MCF 10A (cell line): ENCODE measurements at regions not wholly inside any gene's neighbourhood (a gene's known extent, or its start where the extent isn't known, plus 50 kb on each side); places are given as distances from the start of the nearest gene placed in this dataset.
"Not testable (repeated sequence)": the region's sequence is repeated elsewhere in the genome, so short reads cannot be mapped to it uniquely, and the experiment has no call there.

ENCODE experiments used
- BruUV-seq: library from RNA; stranded (reverse); fragments of 400-500 nt; replicated peaks from 2 replicates; lab custom pipeline; 2021; lab: Mats Ljungman, UMichigan
- CTCF ChIA-PET: fragments of 300-600 bp; sonication (Branson Sonifier 250); formaldehyde crosslinking; extraction: SDS; loops from one replicate; lab custom pipeline; 2021; ENCODE audit warnings: antibody characterized with exemption, inconsistent platforms; lab: Yijun Ruan, JAX
- POLR2A ChIA-PET: fragments of 300-600, 350-650 bp; sonication (Branson Sonifier 250); formaldehyde crosslinking; extraction: SDS; loops from one replicate; lab custom pipeline; 2020; ENCODE audit warnings: antibody characterized with exemption, inconsistent platforms; lab: Yijun Ruan, JAX
- DNase-seq: peaks from one replicate; pipeline ENCODE4 v3.0.0-alpha.2; 2018; ENCODE audit not compliant: unreplicated experiment
- H3K27ac Mint-ChIP-seq: one replicate; pipeline ENCODE4 v1.8.0; 2022; ENCODE audit warnings: mild to moderate bottlenecking, low read depth, mixed read lengths; ENCODE audit not compliant: unreplicated experiment
- H3K27me3 Mint-ChIP-seq: one replicate; pipeline ENCODE4 v1.8.0; 2022; ENCODE audit warnings: mixed read lengths; ENCODE audit not compliant: insufficient read depth, unreplicated experiment
- H3K36me3 Mint-ChIP-seq: one replicate; pipeline ENCODE4 v1.8.0; 2022; ENCODE audit warnings: mild to moderate bottlenecking, moderate library complexity, mixed read lengths; ENCODE audit not compliant: insufficient read depth, unreplicated experiment
- H3K4me1 Mint-ChIP-seq: one replicate; pipeline ENCODE4 v1.8.0; 2022; ENCODE audit warnings: mixed read lengths; ENCODE audit not compliant: insufficient read depth, unreplicated experiment
- H3K4me3 Mint-ChIP-seq: one replicate; pipeline ENCODE4 v1.8.0; 2022; ENCODE audit warnings: mild to moderate bottlenecking, moderate library complexity, mixed read lengths; ENCODE audit not compliant: unreplicated experiment
- H3K9me3 Mint-ChIP-seq: one replicate; pipeline ENCODE4 v1.8.0; 2022; ENCODE audit warnings: mixed read lengths; ENCODE audit not compliant: unreplicated experiment
- intact Hi-C: fragments of 100-400 bp; cut with micrococcal nuclease; formaldehyde crosslinking; loops from 2 replicates; pipeline ENCODE4 v1.14.1; 2022
- TF ChIP-seq, protein P1 (sequence below): fragments of 200-600 bp; IDR thresholded peaks from one replicate; pipeline ENCODE4 v1.8.0; 2022; ENCODE audit warnings: antibody characterized with exemption, mild to moderate bottlenecking; ENCODE audit not compliant: unreplicated experiment

DNA sequence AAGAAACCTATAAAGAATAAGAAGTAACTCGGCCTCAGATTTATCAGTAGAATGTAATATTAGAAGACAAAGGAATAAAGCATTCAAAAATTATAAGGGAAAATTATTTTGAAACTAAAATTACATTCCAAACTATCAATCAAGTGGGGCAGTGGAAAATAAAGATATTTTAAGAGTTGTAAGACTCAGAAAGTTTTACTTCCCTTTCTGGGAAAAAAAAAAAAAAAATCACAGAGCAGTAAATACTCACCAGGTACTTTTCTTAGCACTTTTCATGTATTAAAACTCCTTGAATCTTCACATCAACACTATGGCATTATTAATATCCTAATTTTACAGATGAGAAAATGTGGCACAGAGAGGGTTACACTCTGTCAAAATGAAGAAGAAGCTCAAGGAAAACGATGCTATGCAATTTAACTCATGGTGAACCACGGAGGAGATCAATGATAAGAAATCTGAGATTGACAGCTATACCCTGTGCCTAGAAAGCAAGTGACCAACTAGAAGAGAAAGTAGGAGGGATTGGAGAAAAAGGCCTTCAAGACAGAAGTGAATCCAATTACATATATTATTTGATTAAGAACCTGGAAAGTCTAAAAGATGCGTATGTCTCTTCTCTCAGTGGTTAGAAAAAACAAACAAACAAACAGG is 238.9 kb upstream of the ID2 start:
- POLR2A ChIA-PET: no interaction called here
- H3K4me1 Mint-ChIP-seq: no peaks in the 10 kb centered on the region
- no peak overlapping the region for H3K4me3 Mint-ChIP-seq
- H3K27ac Mint-ChIP-seq: no peak overlapping the region
- CTCF ChIA-PET: interaction anchor here (0.6 kb wide), 1 partner anchor 256 kb away, joined by 3 read pairs; no protein-coding TSS in a partner anchor
- BruUV-seq: no TSS peak
- H3K36me3 Mint-ChIP-seq: no peaks in the 10 kb centered on the region
- H3K9me3 Mint-ChIP-seq: peaks cover 8% of the 10 kb centered on the region
- TF ChIP-seq, protein P1, sequence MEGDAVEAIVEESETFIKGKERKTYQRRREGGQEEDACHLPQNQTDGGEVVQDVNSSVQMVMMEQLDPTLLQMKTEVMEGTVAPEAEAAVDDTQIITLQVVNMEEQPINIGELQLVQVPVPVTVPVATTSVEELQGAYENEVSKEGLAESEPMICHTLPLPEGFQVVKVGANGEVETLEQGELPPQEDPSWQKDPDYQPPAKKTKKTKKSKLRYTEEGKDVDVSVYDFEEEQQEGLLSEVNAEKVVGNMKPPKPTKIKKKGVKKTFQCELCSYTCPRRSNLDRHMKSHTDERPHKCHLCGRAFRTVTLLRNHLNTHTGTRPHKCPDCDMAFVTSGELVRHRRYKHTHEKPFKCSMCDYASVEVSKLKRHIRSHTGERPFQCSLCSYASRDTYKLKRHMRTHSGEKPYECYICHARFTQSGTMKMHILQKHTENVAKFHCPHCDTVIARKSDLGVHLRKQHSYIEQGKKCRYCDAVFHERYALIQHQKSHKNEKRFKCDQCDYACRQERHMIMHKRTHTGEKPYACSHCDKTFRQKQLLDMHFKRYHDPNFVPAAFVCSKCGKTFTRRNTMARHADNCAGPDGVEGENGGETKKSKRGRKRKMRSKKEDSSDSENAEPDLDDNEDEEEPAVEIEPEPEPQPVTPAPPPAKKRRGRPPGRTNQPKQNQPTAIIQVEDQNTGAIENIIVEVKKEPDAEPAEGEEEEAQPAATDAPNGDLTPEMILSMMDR: no peak
- H3K27me3 Mint-ChIP-seq: no peaks in the 10 kb centered on the region
- intact Hi-C loops: no loop called here
- DNase-seq: no peak

DNA sequence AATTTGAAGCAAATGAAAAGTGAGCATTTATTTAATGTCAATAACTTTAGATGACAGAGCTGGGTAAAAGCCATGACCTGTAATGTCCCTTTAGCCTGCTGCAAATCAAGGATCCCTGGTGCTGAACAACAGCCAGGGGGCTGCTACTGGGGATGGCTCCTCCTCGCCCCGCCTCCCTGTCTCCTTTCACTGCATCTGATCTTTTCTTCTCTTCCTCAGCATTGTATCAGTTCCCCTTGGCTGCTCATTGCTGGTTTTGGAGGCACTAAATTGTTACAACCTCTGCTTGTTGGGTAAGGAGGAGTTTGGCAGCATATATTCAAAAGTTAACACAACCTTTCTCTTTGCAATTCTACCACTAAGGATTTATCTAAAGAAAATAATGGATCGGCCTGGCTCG is 236.3 kb upstream of the ID2 start:
- H3K9me3 Mint-ChIP-seq: peaks cover 8% of the 10 kb centered on the region
- no peaks in the 10 kb centered on the region for H3K36me3 Mint-ChIP-seq
- TF ChIP-seq, protein P1: no peak
- BruUV-seq: no TSS peak
- no peak for DNase-seq
- no peaks in the 10 kb centered on the region for H3K27me3 Mint-ChIP-seq
- ChIA-PET POLR2A (no interaction called here), CTCF (interaction anchor here (0.7 kb wide), 1 partner anchor 34 kb away, joined by 3 read pairs; no protein-coding TSS in a partner anchor)
- intact Hi-C loops: no loop called here
- no peaks in the 10 kb centered on the region for H3K4me1 Mint-ChIP-seq
- H3K27ac Mint-ChIP-seq: no peak overlapping the region
- H3K4me3 Mint-ChIP-seq: no peak overlapping the region

DNA sequence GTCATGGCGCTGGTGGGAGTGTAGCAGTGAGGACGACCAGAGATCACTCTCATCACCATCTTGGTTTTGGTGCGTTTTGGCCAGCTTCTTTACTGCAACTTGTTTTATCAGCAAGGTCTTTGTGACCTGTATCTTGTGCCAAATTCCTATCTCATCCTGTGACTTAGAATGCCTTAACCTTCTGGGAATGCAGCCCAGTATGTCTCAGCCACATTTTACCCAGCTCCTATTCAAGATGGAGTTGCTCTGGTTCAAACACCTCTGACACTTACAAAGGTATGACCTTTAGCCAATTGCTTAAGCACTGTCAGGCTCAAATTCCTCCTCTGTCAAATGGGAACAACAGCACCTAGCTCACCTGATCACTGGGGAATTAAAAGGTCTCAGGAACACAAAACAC is 235.1 kb upstream of the ID2 start:
- H3K4me1 Mint-ChIP-seq, H3K27ac Mint-ChIP-seq, H3K27me3 Mint-ChIP-seq, H3K9me3 Mint-ChIP-seq, POLR2A ChIA-PET, CTCF ChIA-PET, DNase-seq, H3K4me3 Mint-ChIP-seq, H3K36me3 Mint-ChIP-seq, BruUV-seq, intact Hi-C loops: not testable (repeated sequence)

DNA sequence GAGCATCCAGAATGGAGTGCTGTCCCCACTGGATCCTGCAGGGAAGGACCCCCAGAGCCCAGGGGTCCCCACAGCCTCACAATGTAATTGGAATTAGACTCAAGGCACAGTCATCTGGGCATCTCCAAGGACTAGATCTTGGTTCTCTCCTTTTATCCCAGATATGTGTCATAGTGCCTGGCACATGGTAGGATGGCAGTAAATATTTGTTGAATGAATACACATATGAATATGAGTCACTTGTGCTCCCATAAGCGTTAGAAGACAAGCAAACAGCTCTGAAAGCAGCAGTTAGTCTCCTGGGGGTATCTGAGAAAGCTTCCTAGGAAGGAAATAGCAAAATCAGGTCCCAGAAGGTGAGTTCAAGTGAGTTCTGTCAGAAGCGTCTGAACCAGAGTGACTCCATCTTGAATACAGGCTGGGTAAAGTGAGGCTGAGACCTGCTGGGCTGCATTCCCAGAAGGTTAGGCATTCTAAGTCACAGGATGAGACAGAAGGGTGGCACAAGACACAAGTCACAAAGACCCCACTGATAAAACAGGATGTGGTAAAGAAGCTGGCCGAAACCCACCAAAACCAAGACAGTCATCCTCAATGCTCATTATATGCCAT is 234.1 kb upstream of the ID2 start:
- Mint-ChIP-seq H3K27me3 (no peaks in the 10 kb centered on the region), H3K27ac (no peak overlapping the region), H3K4me3 (no peak overlapping the region), H3K36me3 (no peaks in the 10 kb centered on the region), H3K4me1 (no peaks in the 10 kb centered on the region), H3K9me3 (peaks cover 8% of the 10 kb centered on the region)
- intact Hi-C loops: no loop called here
- CTCF ChIA-PET: no interaction called here
- peak; percentile 55 for DNase-seq
- BruUV-seq: no TSS peak
- TF ChIP-seq, protein P1: no peak
- POLR2A ChIA-PET: no interaction called here
